ENCODE measurements at regions not wholly inside any gene's neighbourhood (a gene's known extent, or its start where the extent isn't known, plus 50 kb on each side); places are given as distances from the start of the nearest gene placed in this dataset.

- TF ChIP-seq, protein P1, sequence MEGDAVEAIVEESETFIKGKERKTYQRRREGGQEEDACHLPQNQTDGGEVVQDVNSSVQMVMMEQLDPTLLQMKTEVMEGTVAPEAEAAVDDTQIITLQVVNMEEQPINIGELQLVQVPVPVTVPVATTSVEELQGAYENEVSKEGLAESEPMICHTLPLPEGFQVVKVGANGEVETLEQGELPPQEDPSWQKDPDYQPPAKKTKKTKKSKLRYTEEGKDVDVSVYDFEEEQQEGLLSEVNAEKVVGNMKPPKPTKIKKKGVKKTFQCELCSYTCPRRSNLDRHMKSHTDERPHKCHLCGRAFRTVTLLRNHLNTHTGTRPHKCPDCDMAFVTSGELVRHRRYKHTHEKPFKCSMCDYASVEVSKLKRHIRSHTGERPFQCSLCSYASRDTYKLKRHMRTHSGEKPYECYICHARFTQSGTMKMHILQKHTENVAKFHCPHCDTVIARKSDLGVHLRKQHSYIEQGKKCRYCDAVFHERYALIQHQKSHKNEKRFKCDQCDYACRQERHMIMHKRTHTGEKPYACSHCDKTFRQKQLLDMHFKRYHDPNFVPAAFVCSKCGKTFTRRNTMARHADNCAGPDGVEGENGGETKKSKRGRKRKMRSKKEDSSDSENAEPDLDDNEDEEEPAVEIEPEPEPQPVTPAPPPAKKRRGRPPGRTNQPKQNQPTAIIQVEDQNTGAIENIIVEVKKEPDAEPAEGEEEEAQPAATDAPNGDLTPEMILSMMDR (IDR thresholded peaks at IDR 0.05; ENCODE audit: low read depth, low read length, poor library complexity, severe bottlenecking) = no peak
- no peak for TF ChIP-seq EZH2phosphoT487 (IDR thresholded peaks at IDR 0.05; ENCODE audit: borderline replicate concordance, low read length)
Measured at GRCh38 chr5:17828681-17829080, 194.4 kb downstream of the TAF11L14 start.
